ENCODE measurements at regions not wholly inside any gene's neighbourhood (a gene's known extent, or its start where the extent isn't known, plus 50 kb on each side); places are given as distances from the start of the nearest gene placed in this dataset.

- TF ChIP-seq CTCF (IDR thresholded peaks at IDR 0.05; ENCODE audit: low read depth, low read length, missing control alignments): no peak
- no peak for DNase-seq (ENCODE audit: extremely low read depth, low read depth)
Observed at GRCh38 chr9:23926368-23926767, 100.3 kb upstream of the ELAVL2 start.

DNA sequence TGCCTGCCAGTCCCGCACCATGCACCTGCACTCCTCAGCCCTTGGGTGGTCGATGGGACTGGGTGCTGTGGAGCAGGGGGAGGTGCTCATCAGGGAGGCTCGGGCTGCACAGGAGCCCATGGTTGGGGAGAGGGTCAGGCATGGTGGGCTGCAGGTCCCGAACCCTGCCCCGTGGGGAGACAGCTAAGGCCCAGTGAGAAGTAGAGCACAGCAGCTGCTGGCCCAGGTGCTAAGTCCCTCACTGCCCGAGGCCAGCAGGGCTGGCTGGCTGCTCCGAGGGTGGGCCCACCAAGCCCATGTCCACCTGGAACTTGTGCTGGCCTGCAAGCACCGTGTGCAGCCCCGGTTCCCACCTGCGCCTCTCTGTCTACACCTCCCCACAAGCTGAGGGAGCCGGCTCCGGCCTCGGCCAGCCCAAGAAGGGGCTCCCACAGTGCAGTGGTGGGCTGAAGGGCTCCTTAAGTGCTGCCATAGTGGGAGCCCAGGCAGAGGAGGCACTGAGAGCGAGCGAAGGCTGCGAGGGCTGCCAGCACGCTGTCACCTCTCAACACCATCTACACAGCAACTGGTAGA lies 88.5 kb upstream of the ELAVL2 start:
- no peak for TF ChIP-seq CTCF (IDR thresholded peaks at IDR 0.05; ENCODE audit: low read depth, low read length, missing control alignments)
- DNase-seq (ENCODE audit: extremely low read depth, low read depth): no peak

More at GRCh38 chr9:23926368-23926767, 100.3 kb upstream of the ELAVL2 start:
- no peak overlapping the region for H3K4me3 ChIP-seq (replicated peaks; ENCODE audit: low read depth, low read length)

DNA sequence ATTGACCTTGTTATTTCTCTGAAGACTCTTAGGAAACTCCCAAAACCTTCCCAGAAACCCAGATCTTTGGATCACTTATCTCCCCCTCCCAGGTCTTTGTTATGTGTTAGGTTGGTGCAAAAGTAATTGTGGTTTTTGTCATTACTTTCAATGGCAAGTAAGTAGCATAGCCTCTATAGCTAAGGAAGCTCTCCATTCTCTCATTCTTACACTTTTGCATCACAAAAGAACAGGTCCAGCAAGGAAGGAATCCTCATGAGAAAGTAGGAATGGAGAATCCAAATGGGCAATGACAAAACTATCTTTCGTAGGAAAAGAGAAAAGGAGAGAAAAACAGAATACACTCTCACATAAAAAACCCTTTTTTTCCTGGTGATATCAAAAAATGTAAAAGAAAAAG lies 81.3 kb upstream of the ELAVL2 start:
- H3K4me3 ChIP-seq (replicated peaks; ENCODE audit: low read depth, low read length): no peak overlapping the region
- TF ChIP-seq CTCF (IDR thresholded peaks at IDR 0.05; ENCODE audit: low read depth, low read length, missing control alignments): no peak
- DNase-seq (ENCODE audit: extremely low read depth, low read depth): no peak

More for the DNA sequence above, 88.5 kb upstream of the ELAVL2 start:
- no peak overlapping the region for H3K4me3 ChIP-seq (replicated peaks; ENCODE audit: low read depth, low read length)

DNA sequence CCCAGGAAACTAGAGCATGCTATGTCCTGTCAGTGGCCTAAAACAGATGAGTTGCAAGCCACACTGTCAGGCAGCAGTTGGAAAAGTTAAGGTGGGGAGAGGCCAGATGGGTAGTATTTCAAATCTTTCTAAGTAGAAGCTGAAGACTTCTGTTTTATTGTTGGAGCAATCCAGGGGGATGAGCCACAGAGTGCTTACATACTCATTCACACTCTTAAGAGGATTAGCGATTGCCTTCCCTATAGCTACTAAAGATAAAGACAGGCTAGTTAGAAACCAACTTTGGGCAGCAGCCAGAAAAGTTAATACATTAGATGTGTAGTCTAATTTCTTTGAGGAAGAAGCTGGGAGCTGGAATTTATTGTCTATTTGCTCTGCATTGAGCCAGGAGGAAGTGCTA lies 61.7 kb upstream of the ELAVL2 start:
- no peak for TF ChIP-seq CTCF (IDR thresholded peaks at IDR 0.05; ENCODE audit: low read depth, low read length, missing control alignments)
- no peak for DNase-seq (ENCODE audit: extremely low read depth, low read depth)
- no peak overlapping the region for H3K4me3 ChIP-seq (replicated peaks; ENCODE audit: low read depth, low read length)

Data from HFF-Myc (cell line).